Right lobe of liver (tissue), 4 donors: ENCODE measurements at regions not wholly inside any gene's neighbourhood (a gene's known extent, or its start where the extent isn't known, plus 50 kb on each side); places are given as distances from the start of the nearest gene placed in this dataset.

Experiments used
- CTCF ChIP-seq, 4 donors: fragments of 200-600 bp in 3 of 4; fragments of 450-650 bp in 1 of 4; IDR thresholded peaks; one replicate each; pipeline versions ENCODE4 v1.5.1 to v1.8.0; 2016 to 2022; ENCODE audit warnings: antibody characterized with exemption in 4 of 4, mild to moderate bottlenecking in 2 of 4
- POLR2A ChIP-seq: fragments of 450-650 bp; IDR thresholded peaks from one replicate; pipeline ENCODE4 v1.6.1; 2017; ENCODE audit warnings: antibody characterized with exemption, mild to moderate bottlenecking
- donor health status: DM: no; HTN: no; CAD: no.
- donor health status: DM: no; HTN: no; CAD: no.
- donor health status: DM: no; HTN: yes; CAD: no.

DNA sequence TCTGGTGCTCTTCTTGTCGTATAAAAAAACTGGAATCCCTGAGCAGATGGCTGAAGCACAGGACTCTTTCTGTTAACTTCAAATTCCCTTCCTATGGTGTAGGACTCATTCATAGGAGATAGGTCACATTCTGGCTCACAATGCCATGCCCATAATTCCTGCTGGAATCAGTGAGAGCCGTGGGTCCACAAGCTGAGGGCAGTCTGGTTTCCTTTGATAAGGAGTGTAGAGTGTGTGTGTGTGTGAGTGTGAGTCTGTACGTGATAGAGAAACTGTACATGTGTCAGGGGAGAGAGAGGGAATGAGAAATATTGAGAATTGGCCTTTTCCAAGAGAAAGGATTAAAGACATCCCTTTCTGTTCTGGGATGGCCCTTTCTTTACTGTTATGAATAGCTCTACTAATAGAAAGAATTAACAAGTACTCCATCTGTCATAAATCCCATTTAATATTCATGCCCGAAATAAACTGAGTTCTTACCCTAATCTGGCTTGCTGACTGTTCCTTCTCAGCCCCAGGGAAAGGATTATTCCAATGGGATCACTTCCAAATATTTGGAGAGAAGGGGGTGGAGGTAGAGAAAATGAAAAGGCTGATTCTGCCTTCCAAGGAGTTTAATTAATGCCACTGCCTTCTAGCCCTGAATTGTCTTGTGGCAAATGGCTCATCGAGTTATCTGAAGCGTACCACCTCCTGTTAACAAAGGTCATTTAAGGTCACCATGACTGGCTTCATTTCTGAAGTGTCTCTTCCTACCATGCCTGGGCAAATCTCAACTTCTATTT is 79.0 kb downstream of the TMX1 start:
- no peak for TF ChIP-seq CTCF (IDR thresholded peaks at IDR 0.05)
- no peak for TF ChIP-seq POLR2A
